ENCODE measurements at regions not wholly inside any gene's neighbourhood (a gene's known extent, or its start where the extent isn't known, plus 50 kb on each side); places are given as distances from the start of the nearest gene placed in this dataset.

- no peak overlapping the region for H3K4me3 ChIP-seq (replicated peaks; ENCODE audit: low read depth, low read length)
- H3K27me3 ChIP-seq (replicated peaks; ENCODE audit: control insufficient read depth, insufficient read depth, low read length) = no peaks in the 10 kb centered on the region; the same call in 1 of the 2 replicates
- no peaks in the 10 kb centered on the region for H3K36me3 ChIP-seq (ENCODE audit: control insufficient read depth, insufficient read depth, low read length)
- no peak for DNase-seq (ENCODE audit: extremely low read depth, insufficient read length)
- TF ChIP-seq CTCF (IDR thresholded peaks at IDR 0.05; ENCODE audit: insufficient read depth, low read length, poor library complexity, severe bottlenecking) = no peak
Observed at GRCh38 chr15:66894363-66894762, 171.0 kb upstream of the SMAD3 start.

DNA sequence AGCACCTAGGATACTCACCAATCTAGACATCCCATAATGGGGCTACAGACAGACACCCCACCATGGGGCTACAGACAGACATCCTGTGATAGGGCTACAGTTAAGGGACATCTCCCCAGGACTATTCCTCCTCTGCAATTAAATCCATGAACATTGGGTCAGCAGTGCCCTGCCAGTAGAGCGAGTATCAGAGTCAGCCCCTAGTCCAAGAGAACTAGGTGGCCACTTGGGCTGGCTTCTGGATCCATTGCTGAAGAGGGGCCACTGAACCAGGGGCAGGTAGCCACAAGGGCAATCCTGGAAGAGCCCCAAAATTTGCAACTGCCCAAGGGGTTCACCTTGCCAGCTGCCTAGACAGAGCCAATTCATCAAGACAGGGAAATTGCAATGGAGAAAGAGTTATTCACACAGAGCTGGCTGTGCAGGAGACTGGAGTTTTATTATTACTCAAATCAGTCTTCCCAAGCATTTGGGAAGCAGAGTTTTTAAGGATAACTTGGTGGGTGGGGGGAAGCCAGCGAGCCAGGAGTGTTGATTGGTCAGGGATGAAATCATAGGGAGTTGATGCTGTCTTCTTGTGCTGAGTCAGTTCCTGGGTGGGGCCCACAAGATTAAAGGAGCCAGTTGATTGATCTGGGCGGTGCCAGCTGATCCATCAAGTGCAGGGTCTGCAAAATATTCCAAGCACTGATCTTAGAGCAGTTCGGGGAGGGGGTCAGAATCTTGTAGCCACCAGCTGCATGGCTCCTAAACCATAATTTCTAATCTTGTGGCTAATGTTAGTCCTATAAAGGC lies 170.2 kb upstream of the SMAD3 start:
- DNase-seq (ENCODE audit: extremely low read depth, insufficient read length) = no peak
- H3K36me3 ChIP-seq (ENCODE audit: control insufficient read depth, insufficient read depth, low read length) = no peaks in the 10 kb centered on the region
- no peak overlapping the region for H3K4me3 ChIP-seq (replicated peaks; ENCODE audit: low read depth, low read length)
- TF ChIP-seq CTCF (IDR thresholded peaks at IDR 0.05; ENCODE audit: insufficient read depth, low read length, poor library complexity, severe bottlenecking) = no peak
- H3K27me3 ChIP-seq (replicated peaks; ENCODE audit: control insufficient read depth, insufficient read depth, low read length) = no peaks in the 10 kb centered on the region; the same call in 1 of the 2 replicates

GRCh38 chr15:66895794-66896453 lies 169.5 kb upstream of the SMAD3 start:
- no peak for DNase-seq (ENCODE audit: extremely low read depth, insufficient read length)
- no peak for TF ChIP-seq CTCF (IDR thresholded peaks at IDR 0.05; ENCODE audit: insufficient read depth, low read length, poor library complexity, severe bottlenecking)
- no peaks in the 10 kb centered on the region; the same call in 1 of the 2 replicates for H3K27me3 ChIP-seq (replicated peaks; ENCODE audit: control insufficient read depth, insufficient read depth, low read length)
- H3K4me3 ChIP-seq (replicated peaks; ENCODE audit: low read depth, low read length) = no peak overlapping the region
- H3K36me3 ChIP-seq (ENCODE audit: control insufficient read depth, insufficient read depth, low read length) = no peaks in the 10 kb centered on the region

DNA sequence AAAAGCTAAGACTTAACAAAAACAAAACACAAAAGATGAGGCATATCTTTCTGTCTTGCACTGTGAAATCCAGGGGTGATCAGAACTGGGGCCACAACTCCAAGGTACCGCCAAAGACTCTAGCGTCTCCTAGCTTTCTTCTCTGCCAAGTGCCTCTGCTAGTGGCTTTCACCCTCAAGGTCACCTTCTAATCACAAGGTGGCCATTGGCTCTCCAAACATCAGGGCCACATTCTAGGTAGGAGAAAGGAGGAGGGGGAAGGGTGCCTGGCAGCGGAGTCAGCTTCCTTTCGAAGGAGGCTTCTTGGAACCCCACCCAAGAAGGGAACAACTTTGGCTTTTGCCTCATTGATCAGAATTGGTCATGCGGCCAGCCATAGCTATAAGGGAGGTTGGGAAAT lies 168.8 kb upstream of the SMAD3 start:
- Histone ChIP-seq H3K27me3 (replicated peaks; ENCODE audit: control insufficient read depth, insufficient read depth, low read length) (no peaks in the 10 kb centered on the region; the same call in 1 of the 2 replicates), H3K36me3 (ENCODE audit: control insufficient read depth, insufficient read depth, low read length) (no peaks in the 10 kb centered on the region), H3K4me3 (replicated peaks; ENCODE audit: low read depth, low read length) (no peak overlapping the region)
- TF ChIP-seq CTCF (IDR thresholded peaks at IDR 0.05; ENCODE audit: insufficient read depth, low read length, poor library complexity, severe bottlenecking) = no peak
- DNase-seq (ENCODE audit: extremely low read depth, insufficient read length) = no peak

DNA sequence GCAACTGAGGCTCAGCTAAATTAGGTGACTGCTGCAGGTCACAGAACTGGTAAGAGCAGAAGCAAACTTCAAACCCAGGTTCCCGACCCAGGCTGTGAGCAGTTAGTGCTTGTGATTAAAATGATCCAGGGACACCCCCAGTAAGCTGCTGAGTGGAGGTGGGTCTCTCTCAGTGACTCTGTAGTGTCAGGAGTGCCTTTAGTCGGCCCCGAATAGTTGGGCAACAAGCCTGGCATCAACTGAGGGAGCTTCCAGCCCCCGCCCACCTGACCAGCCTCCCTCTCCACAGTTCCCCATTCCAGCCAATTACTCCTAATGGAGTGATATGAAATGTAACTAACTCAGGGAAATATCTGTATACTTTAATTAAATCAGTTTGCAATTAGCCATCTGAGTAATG lies 168.0 kb upstream of the SMAD3 start:
- H3K27me3 ChIP-seq (replicated peaks; ENCODE audit: control insufficient read depth, insufficient read depth, low read length) = no peaks in the 10 kb centered on the region; the same call in 1 of the 2 replicates
- no peaks in the 10 kb centered on the region for H3K36me3 ChIP-seq (ENCODE audit: control insufficient read depth, insufficient read depth, low read length)
- no peak for TF ChIP-seq CTCF (IDR thresholded peaks at IDR 0.05; ENCODE audit: insufficient read depth, low read length, poor library complexity, severe bottlenecking)
- no peak overlapping the region for H3K4me3 ChIP-seq (replicated peaks; ENCODE audit: low read depth, low read length)
- DNase-seq (ENCODE audit: extremely low read depth, insufficient read length) = no peak
